ENCODE measurements at regions not wholly inside any gene's neighbourhood (a gene's known extent, or its start where the extent isn't known, plus 50 kb on each side); places are given as distances from the start of the nearest gene placed in this dataset.
"Not testable (repeated sequence)": the region's sequence is repeated elsewhere in the genome, so short reads cannot be mapped to it uniquely, and the experiment has no call there.

DNA sequence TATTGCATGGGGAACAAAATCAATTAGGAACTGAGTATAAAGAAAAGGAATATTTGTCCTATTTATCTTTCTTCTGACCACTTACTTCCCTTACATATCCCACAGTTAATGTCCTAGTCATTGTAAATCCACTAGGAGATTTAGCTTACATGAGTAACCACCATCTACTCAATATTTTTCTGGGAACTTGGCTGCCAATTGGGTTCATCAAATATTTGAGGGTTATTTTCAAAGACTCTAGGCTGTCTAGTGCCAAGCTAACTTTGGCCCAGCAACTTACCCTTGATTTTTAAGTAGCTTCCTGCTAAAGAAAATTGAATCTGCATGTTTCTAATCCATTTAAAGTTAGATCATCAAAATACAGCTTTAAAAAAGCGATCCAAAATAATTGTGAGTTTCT is 362.5 kb upstream of the EPHA3 start:
- no peak for TF ChIP-seq EZH2 (optimal IDR thresholded peaks at IDR 0.05; ENCODE audit: low read depth, low read length)
- TF ChIP-seq EZH2phosphoT487 (IDR thresholded peaks at IDR 0.05; ENCODE audit: low read length), result no peak
- TF ChIP-seq, protein P1, sequence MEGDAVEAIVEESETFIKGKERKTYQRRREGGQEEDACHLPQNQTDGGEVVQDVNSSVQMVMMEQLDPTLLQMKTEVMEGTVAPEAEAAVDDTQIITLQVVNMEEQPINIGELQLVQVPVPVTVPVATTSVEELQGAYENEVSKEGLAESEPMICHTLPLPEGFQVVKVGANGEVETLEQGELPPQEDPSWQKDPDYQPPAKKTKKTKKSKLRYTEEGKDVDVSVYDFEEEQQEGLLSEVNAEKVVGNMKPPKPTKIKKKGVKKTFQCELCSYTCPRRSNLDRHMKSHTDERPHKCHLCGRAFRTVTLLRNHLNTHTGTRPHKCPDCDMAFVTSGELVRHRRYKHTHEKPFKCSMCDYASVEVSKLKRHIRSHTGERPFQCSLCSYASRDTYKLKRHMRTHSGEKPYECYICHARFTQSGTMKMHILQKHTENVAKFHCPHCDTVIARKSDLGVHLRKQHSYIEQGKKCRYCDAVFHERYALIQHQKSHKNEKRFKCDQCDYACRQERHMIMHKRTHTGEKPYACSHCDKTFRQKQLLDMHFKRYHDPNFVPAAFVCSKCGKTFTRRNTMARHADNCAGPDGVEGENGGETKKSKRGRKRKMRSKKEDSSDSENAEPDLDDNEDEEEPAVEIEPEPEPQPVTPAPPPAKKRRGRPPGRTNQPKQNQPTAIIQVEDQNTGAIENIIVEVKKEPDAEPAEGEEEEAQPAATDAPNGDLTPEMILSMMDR (IDR thresholded peaks at IDR 0.05; ENCODE audit: low read length), result no peak

DNA sequence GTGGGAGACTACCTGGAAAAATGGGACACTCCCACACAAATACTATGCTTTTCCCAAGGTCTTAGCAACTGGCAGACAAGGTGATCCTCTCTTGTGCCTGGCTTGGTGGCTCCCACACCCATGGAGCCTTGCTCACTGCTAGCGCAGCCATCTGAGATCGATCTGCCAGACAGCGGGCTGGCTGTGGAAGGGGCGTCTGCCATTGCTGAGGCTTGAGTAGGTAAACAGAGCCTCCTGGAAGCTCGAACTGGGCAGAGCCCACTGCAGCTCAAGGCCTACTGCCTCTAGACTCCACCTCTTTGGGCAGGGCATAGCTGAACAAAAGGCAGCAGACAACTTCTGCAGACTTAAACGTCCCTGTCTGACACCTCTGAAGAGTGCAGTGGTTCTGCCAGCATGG is 360.3 kb upstream of the EPHA3 start:
- not testable (repeated sequence) for H3K4me1 ChIP-seq (ENCODE audit: low read length); H3K27ac ChIP-seq (ENCODE audit: low read length); H4K20me1 ChIP-seq (ENCODE audit: insufficient read depth, low read length); DNase-seq; H3K27me3 ChIP-seq (replicated peaks; ENCODE audit: insufficient read depth, low read length); H3K9me3 ChIP-seq (replicated peaks; ENCODE audit: insufficient read depth, low read length); H2AFZ ChIP-seq (ENCODE audit: low read length); H3K4me3 ChIP-seq (ENCODE audit: low read length); H3K9me2 ChIP-seq (replicated peaks; ENCODE audit: insufficient read depth, low read length); H3K4me2 ChIP-seq (ENCODE audit: low read depth, low read length); H3F3A ChIP-seq (ENCODE audit: insufficient read depth, low read length); H3K36me3 ChIP-seq (replicated peaks; ENCODE audit: insufficient read depth, low read length); H3K9ac ChIP-seq (ENCODE audit: low read length); H3K79me2 ChIP-seq (ENCODE audit: low read length)

More for the DNA sequence above, 362.5 kb upstream of the EPHA3 start:
- Histone ChIP-seq H3K9ac (ENCODE audit: low read length) (no peak overlapping the region), H3K27ac (ENCODE audit: low read length) (no peak overlapping the region), H3K9me2 (replicated peaks; ENCODE audit: insufficient read depth, low read length) (no peaks in the 10 kb centered on the region), H4K20me1 (ENCODE audit: insufficient read depth, low read length) (no peaks in the 10 kb centered on the region), H2AFZ (ENCODE audit: low read length) (no peak overlapping the region), H3K4me3 (ENCODE audit: low read length) (no peak overlapping the region), H3F3A (ENCODE audit: insufficient read depth, low read length) (no peaks in the 10 kb centered on the region), H3K36me3 (replicated peaks; ENCODE audit: insufficient read depth, low read length) (no peaks in the 10 kb centered on the region), H3K9me3 (replicated peaks; ENCODE audit: insufficient read depth, low read length) (no peaks in the 10 kb centered on the region), H3K4me1 (ENCODE audit: low read length) (no peaks in the 10 kb centered on the region), H3K79me2 (ENCODE audit: low read length) (no peaks in the 10 kb centered on the region), H3K27me3 (replicated peaks; ENCODE audit: insufficient read depth, low read length) (no peaks in the 10 kb centered on the region), H3K4me2 (ENCODE audit: low read depth, low read length) (no peak overlapping the region)
- DNase-seq, result no peak

DNA sequence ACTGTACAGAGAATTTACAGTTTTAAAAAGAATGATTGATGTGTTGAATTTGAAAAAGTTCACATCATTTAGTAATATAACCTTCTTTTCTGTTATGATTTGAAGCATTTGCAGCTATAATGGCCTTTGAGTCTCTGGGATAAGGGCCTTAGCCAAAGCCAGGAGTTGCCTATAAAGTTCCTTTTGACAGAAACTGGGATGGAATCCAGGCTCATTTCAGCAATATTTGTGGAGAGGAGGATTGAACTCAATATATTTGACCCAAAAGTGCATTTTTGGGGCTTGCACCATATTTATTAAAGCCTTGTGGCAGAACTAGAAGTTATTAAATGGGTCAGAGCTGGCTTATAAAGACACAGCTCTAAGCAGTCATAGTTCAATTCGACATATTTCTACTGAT is 348.7 kb upstream of the EPHA3 start:
- no peaks in the 10 kb centered on the region for H3K4me1 ChIP-seq (ENCODE audit: low read length)
- no peak for DNase-seq
- H2AFZ ChIP-seq (ENCODE audit: low read length), result no peak overlapping the region

DNA sequence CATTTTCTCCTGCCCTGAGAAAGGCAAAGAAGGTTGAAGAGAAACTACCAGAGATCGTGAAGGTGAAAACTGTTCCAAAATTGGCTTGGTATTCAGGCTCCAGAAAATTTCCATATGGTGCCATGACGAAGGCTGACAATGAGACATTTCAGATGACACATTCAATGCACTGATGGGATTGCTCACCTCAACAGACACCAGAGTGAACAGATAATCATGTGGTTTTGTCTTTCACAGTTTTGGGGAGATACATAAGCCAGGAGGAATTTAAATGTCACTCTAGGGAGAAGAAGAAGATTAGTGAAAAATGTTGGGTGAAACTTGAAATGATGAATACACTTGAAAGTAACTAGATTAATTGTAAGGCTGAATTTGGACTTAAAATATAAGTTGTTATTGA is 339.7 kb upstream of the EPHA3 start:
- TF ChIP-seq EZH2phosphoT487 (IDR thresholded peaks at IDR 0.05; ENCODE audit: low read length) (no peak), EZH2 (optimal IDR thresholded peaks at IDR 0.05; ENCODE audit: low read depth, low read length) (no peak)
- TF ChIP-seq, protein P1 (IDR thresholded peaks at IDR 0.05; ENCODE audit: low read length), result no peak
- Histone ChIP-seq H3K27me3 (replicated peaks; ENCODE audit: insufficient read depth, low read length) (no peaks in the 10 kb centered on the region), H3K79me2 (ENCODE audit: low read length) (no peaks in the 10 kb centered on the region), H3K9me3 (replicated peaks; ENCODE audit: insufficient read depth, low read length) (no peaks in the 10 kb centered on the region), H2AFZ (ENCODE audit: low read length) (no peak overlapping the region), H3K27ac (ENCODE audit: low read length) (no peak overlapping the region), H3K4me1 (ENCODE audit: low read length) (no peaks in the 10 kb centered on the region), H3K4me2 (ENCODE audit: low read depth, low read length) (no peak overlapping the region), H4K20me1 (ENCODE audit: insufficient read depth, low read length) (no peaks in the 10 kb centered on the region), H3K4me3 (ENCODE audit: low read length) (no peak overlapping the region), H3K9me2 (replicated peaks; ENCODE audit: insufficient read depth, low read length) (no peaks in the 10 kb centered on the region), H3K9ac (ENCODE audit: low read length) (no peak overlapping the region), H3F3A (ENCODE audit: insufficient read depth, low read length) (no peaks in the 10 kb centered on the region), H3K36me3 (replicated peaks; ENCODE audit: insufficient read depth, low read length) (no peaks in the 10 kb centered on the region)
- no peak for DNase-seq

More for the DNA sequence above, 348.7 kb upstream of the EPHA3 start:
- Histone ChIP-seq H3K27ac (ENCODE audit: low read length) (no peak overlapping the region), H3K4me2 (ENCODE audit: low read depth, low read length) (no peak overlapping the region), H3K27me3 (replicated peaks; ENCODE audit: insufficient read depth, low read length) (no peaks in the 10 kb centered on the region), H3K9me3 (replicated peaks; ENCODE audit: insufficient read depth, low read length) (no peaks in the 10 kb centered on the region), H3K4me3 (ENCODE audit: low read length) (no peak overlapping the region), H3K79me2 (ENCODE audit: low read length) (no peaks in the 10 kb centered on the region), H3F3A (ENCODE audit: insufficient read depth, low read length) (no peaks in the 10 kb centered on the region), H3K9me2 (replicated peaks; ENCODE audit: insufficient read depth, low read length) (no peaks in the 10 kb centered on the region), H3K9ac (ENCODE audit: low read length) (no peak overlapping the region), H3K36me3 (replicated peaks; ENCODE audit: insufficient read depth, low read length) (no peaks in the 10 kb centered on the region), H4K20me1 (ENCODE audit: insufficient read depth, low read length) (no peaks in the 10 kb centered on the region)
- TF ChIP-seq, protein P1 (IDR thresholded peaks at IDR 0.05; ENCODE audit: low read length), result no peak
- no peak for TF ChIP-seq EZH2phosphoT487 (IDR thresholded peaks at IDR 0.05; ENCODE audit: low read length)

Measured in MM.1S (cell line).